Activated CD4-positive, alpha-beta T cell treated with anti-CD3 and anti-CD28 coated beads, Interleukin-2, amount 10 ng/mL, durations not matched to agents 24 days and 14 days (primary cell): ENCODE measurements at regions not wholly inside any gene's neighbourhood (a gene's known extent, or its start where the extent isn't known, plus 50 kb on each side); places are given as distances from the start of the nearest gene placed in this dataset.
"Not testable (repeated sequence)": the region's sequence is repeated elsewhere in the genome, so short reads cannot be mapped to it uniquely, and the experiment has no call there.

ENCODE experiments used
- DNase-seq: peaks from one replicate; pipeline ENCODE4 v3.0.0; 2022
- H3K27ac Mint-ChIP-seq: one replicate; pipeline ENCODE4 v1.8.0; 2022; ENCODE audit warnings: mild to moderate bottlenecking, mixed read lengths
- H3K27me3 Mint-ChIP-seq: one replicate; pipeline ENCODE4 v1.8.0; 2022; ENCODE audit warnings: mixed read lengths
- H3K36me3 Mint-ChIP-seq: one replicate; pipeline ENCODE4 v1.8.0; 2022; ENCODE audit warnings: low read depth, mild to moderate bottlenecking, mixed read lengths
- H3K4me1 Mint-ChIP-seq: one replicate; pipeline ENCODE4 v1.8.0; 2021; ENCODE audit warnings: mixed read lengths
- H3K4me3 Mint-ChIP-seq: one replicate; pipeline ENCODE4 v1.8.0; 2022; ENCODE audit warnings: mild to moderate bottlenecking, moderate library complexity, mixed read lengths
- H3K9me3 Mint-ChIP-seq: one replicate; pipeline ENCODE4 v1.8.0; 2021; ENCODE audit warnings: mixed read lengths
- intact Hi-C: fragments of 100-400 bp; cut with micrococcal nuclease; formaldehyde crosslinking; loops from one replicate; pipeline ENCODE4 v1.15.1; 2023

DNA sequence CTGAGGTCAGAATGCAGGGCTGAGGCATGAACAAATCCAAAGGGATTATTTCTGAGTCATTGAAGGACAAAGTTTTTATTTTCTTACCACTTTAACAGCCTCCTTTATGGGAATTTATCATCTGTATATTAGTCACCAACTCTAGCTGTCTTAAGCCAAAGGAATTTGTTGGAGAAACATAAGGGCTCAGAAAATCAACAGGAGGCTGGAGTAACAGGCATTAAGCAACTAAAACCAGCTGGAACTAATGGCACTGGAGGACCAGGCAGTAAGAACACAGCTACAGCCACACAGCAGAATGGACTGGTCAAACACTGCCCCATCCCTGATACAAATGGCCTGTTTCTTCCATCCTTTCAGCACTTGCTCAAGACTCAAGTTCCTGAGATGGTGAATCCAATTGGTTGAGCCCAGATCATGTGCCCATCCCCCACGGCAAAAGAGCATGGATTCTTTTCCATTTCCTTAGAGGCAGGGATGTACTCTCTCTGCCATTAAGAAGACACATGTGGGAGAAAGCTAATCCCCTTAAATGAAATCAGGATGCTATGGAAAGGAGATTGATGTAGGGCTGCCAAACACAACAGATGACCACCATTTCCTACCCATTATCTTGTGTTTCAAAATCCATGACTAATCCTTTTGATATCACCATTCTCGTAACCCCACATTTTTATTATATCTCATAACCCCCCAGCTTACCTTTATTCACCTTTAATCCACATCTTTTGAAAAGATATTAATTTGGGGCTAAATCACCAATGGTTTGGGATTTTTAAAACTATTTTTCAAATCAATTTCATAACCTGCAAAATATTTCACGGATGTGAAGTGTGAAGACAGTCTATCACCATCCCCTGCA is 157.0 kb upstream of the FNDC3A start:
- no peaks in the 10 kb centered on the region for H3K36me3 Mint-ChIP-seq
- DNase-seq: no peak
- H3K27ac Mint-ChIP-seq: no peak overlapping the region
- H3K4me1 Mint-ChIP-seq: peaks cover 10% of the 10 kb centered on the region
- peaks cover 1% of the 10 kb centered on the region for H3K27me3 Mint-ChIP-seq
- H3K4me3 Mint-ChIP-seq: no peak overlapping the region
- intact Hi-C loops: no loop called here
- H3K9me3 Mint-ChIP-seq: no peaks in the 10 kb centered on the region

DNA sequence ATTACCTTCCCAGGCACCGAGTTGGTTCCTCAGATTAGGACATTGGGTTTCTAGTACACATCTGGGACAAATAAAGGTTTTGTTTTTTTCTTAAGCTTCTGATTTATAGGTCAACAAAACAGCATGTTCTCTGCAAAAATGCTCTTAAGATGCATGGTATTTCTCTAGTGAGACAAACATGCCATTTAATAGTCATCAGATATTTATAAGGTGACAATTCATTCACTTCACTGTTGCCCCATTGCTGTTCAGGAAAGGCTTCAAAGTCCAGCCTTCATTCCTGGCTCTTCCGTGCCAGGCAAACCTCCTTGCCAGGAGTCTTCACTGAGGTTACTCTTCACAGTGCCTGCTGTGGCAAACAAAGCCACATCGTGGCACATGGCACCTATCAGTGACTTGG is 156.3 kb upstream of the FNDC3A start:
- Mint-ChIP-seq H3K27me3 (peaks cover 1% of the 10 kb centered on the region), H3K27ac (no peak overlapping the region), H3K9me3 (no peaks in the 10 kb centered on the region), H3K4me1 (peaks cover 10% of the 10 kb centered on the region), H3K4me3 (no peak overlapping the region), H3K36me3 (no peaks in the 10 kb centered on the region)
- no peak for DNase-seq
- intact Hi-C loops: no loop called here

- no peaks in the 10 kb centered on the region for H3K36me3 Mint-ChIP-seq
- intact Hi-C loops: no loop called here
- no peak overlapping the region for H3K4me3 Mint-ChIP-seq
- DNase-seq: no peak
- peaks cover 1% of the 10 kb centered on the region for H3K27me3 Mint-ChIP-seq
- no peaks in the 10 kb centered on the region for H3K9me3 Mint-ChIP-seq
- H3K4me1 Mint-ChIP-seq: peaks cover 10% of the 10 kb centered on the region
- no peak overlapping the region for H3K27ac Mint-ChIP-seq
Observed at GRCh38 chr13:48819899-48820298, 155.8 kb upstream of the FNDC3A start.

DNA sequence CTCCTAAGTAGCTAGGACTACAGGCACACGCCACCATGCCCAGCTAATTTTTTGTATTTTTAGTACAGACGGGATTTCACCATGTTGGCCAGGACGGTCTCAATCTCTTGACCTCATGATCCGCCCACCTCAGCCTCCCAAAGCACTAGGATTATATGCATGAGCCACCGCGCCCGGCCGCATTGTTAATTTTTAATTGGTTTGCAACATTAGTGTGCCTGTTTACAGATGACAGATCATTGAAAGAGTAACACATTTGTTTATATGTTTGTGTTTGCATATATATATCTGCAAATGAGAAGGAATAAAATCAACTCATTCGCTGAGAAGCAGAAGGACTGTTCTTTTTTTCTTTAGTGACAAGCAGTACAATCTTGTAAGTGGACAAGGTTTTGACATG is 152.2 kb upstream of the FNDC3A start:
- DNase-seq, H3K27ac Mint-ChIP-seq, intact Hi-C loops, H3K4me1 Mint-ChIP-seq, H3K36me3 Mint-ChIP-seq, H3K27me3 Mint-ChIP-seq, H3K4me3 Mint-ChIP-seq: not testable (repeated sequence)
- H3K9me3 Mint-ChIP-seq: peaks cover 10% of the 10 kb centered on the region

GRCh38 chr13:48826039-48826438 is 149.7 kb upstream of the FNDC3A start:
- DNase-seq: no peak
- Mint-ChIP-seq H3K36me3 (no peaks in the 10 kb centered on the region), H3K27ac (no peak overlapping the region), H3K9me3 (peaks cover 10% of the 10 kb centered on the region), H3K4me1 (peaks cover 17% of the 10 kb centered on the region), H3K4me3 (no peak overlapping the region), H3K27me3 (peaks cover 1% of the 10 kb centered on the region)
- intact Hi-C loops: no loop called here

GRCh38 chr13:48826922-48827454 is 148.7 kb upstream of the FNDC3A start:
- H3K36me3 Mint-ChIP-seq, H3K27ac Mint-ChIP-seq, H3K27me3 Mint-ChIP-seq: not testable (repeated sequence)

GRCh38 chr13:48827709-48828108 is 148.0 kb upstream of the FNDC3A start:
- Mint-ChIP-seq H3K27ac (peak overlapping the region; percentile 6), H3K27me3 (peaks cover 1% of the 10 kb centered on the region), H3K4me1 (peaks cover 17% of the 10 kb centered on the region), H3K9me3 (peaks cover 10% of the 10 kb centered on the region), H3K36me3 (peaks cover 2% of the 10 kb centered on the region), H3K4me3 (no peak overlapping the region)
- DNase-seq: no peak
- intact Hi-C loops: no loop called here

More at GRCh38 chr13:48826922-48827454, 148.7 kb upstream of the FNDC3A start:
- intact Hi-C loops, H3K4me3 Mint-ChIP-seq, DNase-seq: not testable (repeated sequence)
- H3K9me3 Mint-ChIP-seq: peaks cover 10% of the 10 kb centered on the region
- H3K4me1 Mint-ChIP-seq: peaks cover 17% of the 10 kb centered on the region

- Mint-ChIP-seq H3K9me3 (peaks cover 15% of the 10 kb centered on the region), H3K36me3 (peaks cover 2% of the 10 kb centered on the region), H3K27ac (no peak overlapping the region), H3K27me3 (no peaks in the 10 kb centered on the region), H3K4me3 (no peak overlapping the region), H3K4me1 (peaks cover 17% of the 10 kb centered on the region)
- no peak for DNase-seq
- intact Hi-C loops: loop anchor here (1.0 kb wide), 1 partner anchor 55 kb away; no protein-coding TSS in a partner anchor
Observed at GRCh38 chr13:48828962-48829411, 146.7 kb upstream of the FNDC3A start.

DNA sequence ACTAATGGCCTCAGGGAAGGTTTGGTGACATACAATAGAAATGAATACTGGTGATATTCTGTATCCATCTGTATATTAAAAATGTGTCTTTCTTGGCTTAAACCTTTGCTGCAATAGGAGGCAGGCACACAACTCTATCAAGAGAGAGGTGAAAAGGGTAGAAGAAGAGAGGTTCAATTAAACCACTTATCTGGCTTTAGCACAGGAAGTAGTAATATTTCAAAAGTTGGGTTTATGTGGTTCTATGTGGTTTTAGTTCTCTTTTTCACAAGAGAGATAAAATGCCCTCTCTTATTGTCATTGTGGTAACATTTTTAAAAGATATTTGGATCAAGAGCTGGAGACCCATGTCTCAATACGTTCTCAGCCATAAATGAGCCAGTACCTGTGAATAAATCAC is 146.2 kb upstream of the FNDC3A start:
- H3K27ac Mint-ChIP-seq: no peak overlapping the region
- no peak overlapping the region for H3K4me3 Mint-ChIP-seq
- no peaks in the 10 kb centered on the region for H3K27me3 Mint-ChIP-seq
- peaks cover 2% of the 10 kb centered on the region for H3K36me3 Mint-ChIP-seq
- H3K4me1 Mint-ChIP-seq: peaks cover 17% of the 10 kb centered on the region
- H3K9me3 Mint-ChIP-seq: peaks cover 17% of the 10 kb centered on the region
- intact Hi-C loops: loop anchor here (1.0 kb wide), 1 partner anchor 55 kb away; no protein-coding TSS in a partner anchor
- no peak for DNase-seq

DNA sequence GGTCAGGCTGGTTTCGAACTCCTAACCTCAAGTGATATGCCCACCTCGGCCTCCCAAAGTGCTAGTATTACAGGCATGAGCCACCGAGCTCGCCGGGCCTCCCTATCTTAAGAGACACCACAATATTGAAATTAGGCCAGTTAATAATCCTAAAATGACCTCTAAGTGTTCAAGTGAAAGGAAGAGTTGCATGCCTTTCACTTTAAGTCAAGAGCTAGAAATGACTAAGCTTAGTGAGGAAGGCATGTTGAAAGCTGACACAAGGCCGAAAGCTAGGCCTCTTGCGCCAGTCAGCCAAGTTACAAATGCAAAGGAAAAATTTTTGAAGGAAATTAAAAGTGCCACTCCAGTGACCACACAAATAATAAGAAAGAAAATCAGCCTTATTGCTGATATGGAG is 144.5 kb upstream of the FNDC3A start:
- H3K4me1 Mint-ChIP-seq: peaks cover 17% of the 10 kb centered on the region
- H3K27ac Mint-ChIP-seq: no peak overlapping the region
- peaks cover 2% of the 10 kb centered on the region for H3K36me3 Mint-ChIP-seq
- DNase-seq: no peak
- intact Hi-C loops: no loop called here
- peaks cover 3% of the 10 kb centered on the region for H3K27me3 Mint-ChIP-seq
- H3K9me3 Mint-ChIP-seq: peaks cover 17% of the 10 kb centered on the region
- H3K4me3 Mint-ChIP-seq: no peak overlapping the region

- Mint-ChIP-seq H3K4me3 (no peak overlapping the region), H3K9me3 (peaks cover 10% of the 10 kb centered on the region), H3K4me1 (peaks cover 12% of the 10 kb centered on the region), H3K27ac (no peak overlapping the region), H3K36me3 (peaks cover 2% of the 10 kb centered on the region), H3K27me3 (peaks cover 3% of the 10 kb centered on the region)
- DNase-seq: no peak
- intact Hi-C loops: no loop called here
Observed at GRCh38 chr13:48833412-48833811, 142.3 kb upstream of the FNDC3A start.

DNA sequence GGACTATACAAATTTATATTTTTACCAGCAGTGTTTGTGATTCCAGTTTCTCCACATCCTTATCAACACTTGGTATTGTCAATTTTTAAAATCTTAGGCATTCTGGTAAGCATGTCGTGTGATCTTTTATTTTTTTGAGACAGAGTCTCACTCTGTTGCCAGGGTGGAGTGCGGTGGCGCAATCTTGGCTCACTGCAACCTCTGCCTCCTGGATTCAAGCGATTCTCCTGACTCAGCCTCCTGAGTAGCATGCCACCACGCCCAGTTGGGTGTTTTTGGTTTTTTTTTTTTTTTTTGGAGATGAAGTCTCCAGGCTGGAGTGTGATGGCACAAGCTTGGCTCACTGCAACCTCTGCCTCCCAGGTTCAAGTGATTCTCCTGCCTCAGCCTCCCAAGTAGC is 140.4 kb upstream of the FNDC3A start:
- H3K4me3 Mint-ChIP-seq, intact Hi-C loops, H3K36me3 Mint-ChIP-seq, H3K27ac Mint-ChIP-seq, H3K27me3 Mint-ChIP-seq, DNase-seq, H3K4me1 Mint-ChIP-seq: not testable (repeated sequence)
- H3K9me3 Mint-ChIP-seq: peaks cover 10% of the 10 kb centered on the region

DNA sequence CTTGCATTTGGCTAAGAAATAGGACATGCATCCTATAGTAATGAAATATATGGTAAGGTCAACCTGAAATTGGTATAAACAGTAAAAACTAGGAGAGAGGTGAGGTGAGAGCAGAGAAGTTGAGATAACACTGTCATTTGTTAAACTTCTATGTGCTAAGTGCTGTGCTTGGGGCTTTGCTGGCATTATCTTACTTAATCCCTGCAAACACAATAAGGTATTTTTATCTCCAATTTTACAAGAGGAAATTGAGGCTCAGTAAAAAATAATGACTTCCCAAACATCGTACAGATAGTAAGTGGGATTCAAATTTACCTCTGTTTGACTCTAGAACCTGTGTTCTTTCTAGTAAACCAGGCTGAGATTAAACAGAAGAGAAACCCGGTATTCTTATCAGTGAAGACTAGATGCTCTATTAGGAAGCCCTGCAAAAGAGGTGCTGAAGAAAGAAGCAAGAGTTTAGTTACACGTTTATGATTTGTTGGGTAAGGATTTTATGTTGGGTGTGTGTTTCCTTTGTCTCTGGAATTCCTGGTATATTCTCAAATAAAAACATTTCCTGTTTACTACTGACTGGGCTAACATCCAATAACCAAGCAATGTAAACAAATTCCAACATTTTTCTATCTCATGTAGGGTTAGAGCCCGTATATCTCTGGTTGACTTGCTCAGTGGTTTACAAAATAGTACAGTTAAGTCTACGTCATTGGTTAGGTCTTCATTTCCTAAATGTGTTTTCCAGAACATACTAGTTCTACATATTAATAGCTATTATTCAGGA is 137.3 kb upstream of the FNDC3A start:
- intact Hi-C loops: no loop called here
- Mint-ChIP-seq H3K27me3 (peaks cover 10% of the 10 kb centered on the region), H3K36me3 (no peaks in the 10 kb centered on the region), H3K27ac (no peak overlapping the region), H3K4me1 (no peaks in the 10 kb centered on the region), H3K4me3 (no peak overlapping the region), H3K9me3 (peaks cover 19% of the 10 kb centered on the region)
- no peak for DNase-seq

DNA sequence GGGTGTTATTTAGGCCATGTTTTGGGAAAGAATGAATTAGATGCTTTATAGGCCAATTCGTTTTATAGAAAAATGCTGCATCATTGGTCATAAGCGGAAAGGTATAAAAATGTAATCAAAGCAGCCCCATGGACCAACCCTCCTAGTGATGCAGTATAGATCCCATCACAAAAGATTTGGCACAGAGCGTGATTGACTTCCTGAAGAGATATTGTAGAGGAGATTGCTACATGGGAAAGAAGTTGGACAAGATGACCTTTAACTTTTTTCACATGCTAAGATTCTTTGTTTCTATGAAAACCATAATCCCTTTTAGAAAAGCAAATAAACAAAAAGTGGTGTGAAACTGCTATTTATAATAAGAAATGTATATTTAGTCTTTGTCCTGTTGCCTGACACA is 136.5 kb upstream of the FNDC3A start:
- no peak for DNase-seq
- intact Hi-C loops: no loop called here
- Mint-ChIP-seq H3K36me3 (no peaks in the 10 kb centered on the region), H3K9me3 (peaks cover 15% of the 10 kb centered on the region), H3K27ac (no peak overlapping the region), H3K4me3 (no peak overlapping the region), H3K4me1 (no peaks in the 10 kb centered on the region), H3K27me3 (peaks cover 10% of the 10 kb centered on the region)
